ENCODE measurements at regions not wholly inside any gene's neighbourhood (a gene's known extent, or its start where the extent isn't known, plus 50 kb on each side); places are given as distances from the start of the nearest gene placed in this dataset.

GRCh38 chr16:86429663-86430062, 80.7 kb upstream of the FOXF1 start:
- DNase-seq = no peak

GRCh38 chr16:86430814-86431213, 79.5 kb upstream of the FOXF1 start:
- no peak for DNase-seq

GRCh38 chr16:86431540-86431939, 78.8 kb upstream of the FOXF1 start:
- DNase-seq = no peak

DNA sequence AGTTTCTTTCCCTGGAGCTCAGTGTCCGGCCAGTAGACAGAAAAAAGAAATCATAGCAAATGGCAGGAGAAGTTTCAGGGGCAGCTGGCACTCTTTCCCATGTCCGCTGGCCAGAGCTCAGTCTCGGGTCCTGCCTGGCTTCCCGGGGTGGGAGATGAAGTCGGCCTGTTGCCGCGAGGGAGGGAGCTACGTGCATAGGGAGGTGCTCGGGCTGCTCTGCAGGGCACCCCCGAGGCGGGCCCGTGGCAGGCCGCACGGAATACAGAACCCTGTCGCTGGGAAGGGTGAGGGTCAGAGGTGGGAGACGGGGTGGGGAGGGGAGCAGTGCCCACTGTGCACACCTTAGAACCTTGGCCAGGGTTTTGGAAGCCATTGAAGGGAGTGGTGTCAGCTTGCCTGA, 78.3 kb upstream of the FOXF1 start:
- no peak for DNase-seq

- no peak for DNase-seq
Measured at GRCh38 chr16:86432691-86433090, 77.6 kb upstream of the FOXF1 start.

GRCh38 chr16:86436466-86437185, 73.7 kb upstream of the FOXF1 start:
- no peak for DNase-seq

DNA sequence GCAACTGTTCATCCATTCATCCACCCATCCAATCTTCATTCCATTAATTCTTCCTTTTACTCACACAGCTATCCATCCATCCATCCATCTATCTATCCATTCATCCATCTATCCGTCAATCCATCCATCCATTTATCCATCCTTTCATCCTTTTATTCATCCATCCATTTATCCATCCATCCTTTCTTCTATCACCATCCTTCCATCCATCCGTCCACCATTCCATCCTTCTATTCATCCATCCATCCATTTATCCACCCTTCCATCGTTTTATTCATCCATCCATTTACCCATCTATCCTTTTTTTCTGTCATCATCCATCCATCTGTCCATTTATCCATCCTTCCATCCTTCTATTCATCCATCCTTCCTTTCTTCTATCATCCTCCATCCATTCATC, 73.0 kb upstream of the FOXF1 start:
- DNase-seq = no peak

DNA sequence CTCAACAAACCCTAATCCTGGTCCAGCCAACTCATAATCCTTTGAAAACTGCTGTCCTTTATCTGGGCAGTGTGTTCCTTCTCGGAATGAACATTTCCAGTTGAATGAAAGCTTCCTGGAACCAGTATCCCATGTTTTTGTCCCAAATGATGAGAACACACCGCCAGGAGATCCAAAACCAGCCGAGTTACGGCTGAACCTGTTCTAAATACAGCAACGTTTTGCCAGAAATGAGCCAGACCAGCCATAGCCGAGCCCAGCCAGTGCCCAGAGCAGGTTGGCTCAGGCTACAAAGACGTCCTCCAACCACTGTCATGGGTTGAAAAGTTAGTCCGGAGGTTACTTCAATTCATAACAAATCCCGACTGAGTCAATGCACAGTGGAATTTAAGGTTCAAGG, 67.6 kb upstream of the FOXF1 start:
- DNase-seq = no peak

DNA sequence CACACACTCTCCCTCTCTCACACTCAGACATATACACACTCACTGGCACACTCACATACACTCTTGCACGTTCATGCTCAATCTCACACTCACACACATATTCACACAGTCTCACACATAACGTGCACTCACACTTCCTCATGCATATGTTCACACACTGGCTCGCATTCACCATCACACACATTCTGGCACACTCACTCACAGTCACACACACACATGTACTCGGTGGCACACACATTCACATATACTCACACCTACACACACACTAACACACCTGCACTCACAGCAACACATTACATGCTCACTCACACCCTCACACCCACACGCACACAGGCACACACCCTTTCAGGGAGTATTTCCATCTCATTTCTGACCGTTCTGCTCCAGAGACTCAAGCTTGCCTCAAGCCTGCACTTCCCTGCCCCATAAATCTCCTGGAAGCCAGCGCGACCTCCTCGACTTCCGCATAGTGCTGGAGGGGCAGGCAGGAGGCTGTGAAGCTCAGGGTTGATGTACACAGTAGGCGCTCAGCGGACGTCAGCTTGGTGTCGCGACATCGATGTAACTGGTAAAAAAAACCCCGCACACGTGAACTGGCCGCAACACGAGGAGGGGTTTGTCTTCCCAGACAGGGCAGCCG, 66.7 kb upstream of the FOXF1 start:
- DNase-seq = no peak

DNA sequence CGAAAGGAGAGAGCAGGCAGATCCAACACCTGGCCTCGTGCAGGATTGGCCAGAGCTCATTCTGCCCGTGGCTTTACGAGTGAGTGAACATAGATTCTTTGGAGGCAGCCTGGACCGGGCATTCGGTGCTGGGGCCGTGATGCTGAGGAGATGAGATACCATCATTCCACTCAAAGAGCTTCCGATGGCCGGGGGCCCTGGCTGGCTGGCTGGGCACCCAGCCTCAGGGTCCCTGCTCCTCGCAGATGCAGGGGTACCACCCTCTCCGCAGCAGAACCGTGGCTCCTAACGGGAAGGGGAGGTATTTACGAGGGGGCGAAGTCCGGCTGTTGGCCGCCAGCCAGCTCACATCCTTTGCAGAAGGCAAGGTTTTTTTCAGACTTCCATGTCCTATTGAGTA, 66.1 kb upstream of the FOXF1 start:
- no peak for DNase-seq

GRCh38 chr16:86444661-86445060, 65.7 kb upstream of the FOXF1 start:
- DNase-seq = no peak

DNA sequence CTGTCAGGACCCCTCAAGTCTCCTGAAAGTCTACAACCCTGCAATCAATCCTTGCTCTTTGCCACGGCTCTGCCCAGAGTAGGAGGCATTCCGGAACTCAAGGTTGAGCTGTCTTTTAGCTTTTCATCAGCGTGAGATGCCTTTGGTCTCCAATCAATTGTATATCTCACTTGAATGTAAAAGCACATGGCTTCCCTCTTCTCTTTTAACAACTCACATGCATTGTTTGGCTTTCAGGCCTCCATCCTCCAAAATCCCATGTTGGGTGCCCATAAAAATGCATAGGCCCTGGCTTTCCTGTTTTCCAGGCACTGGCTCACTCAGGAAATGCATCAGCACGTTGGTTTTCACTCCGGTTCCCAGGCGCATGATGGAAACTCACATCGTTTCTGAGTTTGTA, 64.0 kb upstream of the FOXF1 start:
- DNase-seq = no peak

- DNase-seq = no peak
Measured at GRCh38 chr16:86447228-86447627, 63.1 kb upstream of the FOXF1 start.

DNA sequence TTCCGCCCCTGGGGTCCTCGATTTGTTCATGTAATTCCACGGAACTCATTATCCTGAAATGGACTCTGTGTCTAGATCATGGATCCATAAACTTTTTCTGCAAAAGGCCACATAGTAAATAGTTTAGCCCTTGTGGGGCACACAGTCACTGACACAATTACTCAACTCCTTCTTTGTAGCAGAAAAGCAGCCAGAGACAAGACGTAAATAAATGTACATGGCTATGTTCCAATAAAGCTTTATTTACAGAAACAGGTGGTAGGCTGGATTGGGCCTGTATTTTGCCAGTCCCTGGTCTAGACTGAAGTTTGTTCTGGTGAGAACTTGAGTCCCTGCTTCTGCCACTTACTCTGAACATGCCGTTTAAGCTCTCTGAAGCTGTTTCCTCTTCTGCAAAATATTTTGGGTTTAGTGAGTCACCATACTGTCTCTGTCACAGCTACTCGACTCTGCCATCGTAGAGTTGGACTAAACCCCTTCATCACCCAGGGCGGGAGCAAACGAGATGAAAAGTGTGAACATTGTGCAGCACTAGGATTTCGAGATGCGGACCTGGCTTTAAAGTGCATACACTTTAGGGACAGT, 61.9 kb upstream of the FOXF1 start:
- DNase-seq = no peak

- no peak for DNase-seq
Measured at GRCh38 chr16:86449446-86450095, 60.8 kb upstream of the FOXF1 start.

- no peak for DNase-seq
Measured at GRCh38 chr16:86450691-86451090, 59.6 kb upstream of the FOXF1 start.

DNA sequence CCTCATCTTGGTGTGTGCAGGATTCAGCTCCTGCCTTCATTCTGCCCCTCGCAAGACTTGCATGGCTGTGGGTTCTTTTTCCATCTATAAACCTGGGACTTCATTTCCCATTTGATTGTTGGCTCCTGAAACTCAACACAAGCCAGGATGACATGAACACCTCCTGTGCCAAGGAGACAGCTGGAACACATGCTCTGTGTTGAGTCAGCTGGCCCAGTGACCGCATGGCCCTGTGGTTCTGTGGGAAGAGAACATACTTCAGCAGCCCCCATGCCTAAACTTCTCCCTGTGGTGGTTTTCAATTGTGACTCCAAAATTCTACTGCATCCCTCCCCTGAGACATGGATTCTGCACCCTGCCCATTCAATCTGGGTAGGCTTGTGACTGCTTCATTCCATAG, 57.9 kb upstream of the FOXF1 start:
- DNase-seq = no peak

GRCh38 chr16:86455116-86455515, 55.2 kb upstream of the FOXF1 start:
- DNase-seq = no peak

- DNase-seq = no peak
Measured at GRCh38 chr16:86455640-86456039, 54.7 kb upstream of the FOXF1 start.

- DNase-seq = no peak
Measured at GRCh38 chr16:86457501-86458148, 52.7 kb upstream of the FOXF1 start.

- no peak for DNase-seq
Measured at GRCh38 chr16:86458149-86458777, 52.1 kb upstream of the FOXF1 start.

GRCh38 chr16:86459266-86459665, 51.1 kb upstream of the FOXF1 start:
- DNase-seq = no peak

All from suppressor macrophage treated with lipopolysaccharide for 4 hours (primary cell).